ENCODE measurements at regions not wholly inside any gene's neighbourhood (a gene's known extent, or its start where the extent isn't known, plus 50 kb on each side); places are given as distances from the start of the nearest gene placed in this dataset.
"Not testable (repeated sequence)": the region's sequence is repeated elsewhere in the genome, so short reads cannot be mapped to it uniquely, and the experiment has no call there.

DNA sequence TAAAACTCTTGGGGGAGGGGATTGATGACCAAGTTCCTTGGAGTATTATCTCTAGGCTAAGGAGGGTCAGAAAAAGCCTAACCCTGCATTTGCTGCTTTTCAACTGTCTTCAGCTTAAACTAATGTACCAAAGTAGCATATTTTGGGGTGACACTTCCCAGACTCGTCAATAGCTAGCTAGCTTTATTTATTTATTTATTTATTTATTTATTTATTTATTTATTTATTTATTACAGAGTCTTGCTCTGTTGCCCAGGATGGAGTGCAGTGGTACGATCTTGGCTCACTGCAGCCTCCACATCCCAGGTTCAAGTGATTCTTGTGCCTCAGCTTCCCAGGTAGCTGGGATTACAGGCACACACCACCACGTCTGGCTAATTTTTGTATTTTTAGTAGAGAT lies 257.1 kb downstream of the S1PR1 start:
- TF ChIP-seq BHLHE40 (IDR thresholded peaks at IDR 0.05; ENCODE audit: borderline replicate concordance); FOXM1 (IDR thresholded peaks at IDR 0.05; ENCODE audit: borderline replicate concordance); ZNF384 (IDR thresholded peaks at IDR 0.05); SUZ12 (IDR thresholded peaks at IDR 0.05); ARNT (IDR thresholded peaks at IDR 0.05); FOXA1 (IDR thresholded peaks at IDR 0.05); SP1 (IDR thresholded peaks at IDR 0.05); ELF4 (IDR thresholded peaks at IDR 0.05); CTBP1 (IDR thresholded peaks at IDR 0.05; ENCODE audit: borderline replicate concordance): not testable (repeated sequence)
